Lung (tissue), 11 donors: ENCODE measurements at regions not wholly inside any gene's neighbourhood (a gene's known extent, or its start where the extent isn't known, plus 50 kb on each side); places are given as distances from the start of the nearest gene placed in this dataset.
A peak's percentile ranks its signal among the peaks of the same experiment; 100 is the strongest.
"Not testable (repeated sequence)": the region's sequence is repeated elsewhere in the genome, so short reads cannot be mapped to it uniquely, and the experiment has no call there.

Source experiments
- ATAC-seq: fragments of 200-7000 bp; cut with Tn5 transposase; one replicate; pipeline ENCODE4 v1.9.1; 2020; ENCODE audit warnings: moderate number of reproducible peaks; ENCODE audit not compliant: insufficient read depth, low FRiP score
- DNase-seq, 3 donors: peaks; one replicate each; pipeline ENCODE4 v3.0.0-alpha.2; 2013 to 2017
- H3K27ac ChIP-seq, 2 donors: one replicate each; pipeline ENCODE4 v1.5.1; 2013; ENCODE audit warnings: mild to moderate bottlenecking in 2 of 2, moderate library complexity in 2 of 2, control low read depth in 1 of 2, inconsistent platforms in 1 of 2, low read depth in 1 of 2, low read length in 1 of 2
- H3K27me3 ChIP-seq, 3 donors: one replicate each; pipeline ENCODE4 v1.5.1; 2013; ENCODE audit warnings: low read length in 2 of 3; ENCODE audit not compliant: control insufficient read depth in 3 of 3, insufficient read depth in 3 of 3
- H3K36me3 ChIP-seq, 4 donors: one replicate each; pipeline ENCODE4 v1.5.1; 2013; ENCODE audit warnings: low read length in 4 of 4, mild to moderate bottlenecking in 1 of 4, moderate library complexity in 1 of 4; ENCODE audit not compliant: control insufficient read depth in 4 of 4, insufficient read depth in 4 of 4
- H3K4me1 ChIP-seq, 5 donors: one replicate each; pipeline ENCODE4 v1.5.1; 2013; ENCODE audit warnings: low read length in 5 of 5, mild to moderate bottlenecking in 2 of 5, moderate library complexity in 1 of 5; ENCODE audit not compliant: control insufficient read depth in 5 of 5, insufficient read depth in 5 of 5
- H3K4me3 ChIP-seq: one replicate; pipeline ENCODE4 v1.5.1; 2013; ENCODE audit warnings: mild to moderate bottlenecking, control low read depth, moderate library complexity
- H3K9ac ChIP-seq, 2 donors: one replicate each; pipeline ENCODE4 v1.5.1; 2013; ENCODE audit warnings: low read length in 2 of 2, control low read depth in 1 of 2; ENCODE audit not compliant: insufficient read depth in 1 of 2
- H3K9me3 ChIP-seq, 4 donors: one replicate each; pipeline ENCODE4 v1.5.1; 2013; ENCODE audit warnings: low read length in 3 of 4, mild to moderate bottlenecking in 1 of 4, moderate library complexity in 1 of 4; ENCODE audit not compliant: control insufficient read depth in 4 of 4, insufficient read depth in 3 of 4
- CTCF ChIP-seq: IDR thresholded peaks from 2 replicates; pipeline ENCODE4 v1.5.1; 2012; ENCODE audit warnings: mild to moderate bottlenecking; ENCODE audit errors: control extremely low read depth, extremely low read depth
- WGBS, 2 donors: extraction: QIAGEN DNeasy Blood & Tissue Kit; methylation state at CpG; one replicate each; pipeline ENCODE4 v1.1.7; 2013; 5-methylcytosine and 5-hydroxymethylcytosine counted together
- donor health status: control.
- donor health status: control.
- donor health status: Bipolar disorder and iron deficiency.
- donor health status: healthy.
- donor health status: DM: yes; HTN: yes; CAD: no.

GRCh38 chr16:60137891-60138290 is 1403.8 kb upstream of the GOT2 start:
- Histone ChIP-seq H3K4me1 (no peaks in the 10 kb centered on the region), H3K27me3 (no peaks in the 10 kb centered on the region), H3K36me3 (no peaks in the 10 kb centered on the region), H3K9ac (no peak overlapping the region), H3K9me3 (peaks cover 0 to 8% (median 4%) of the 10 kb centered on the region in 4 donors), H3K27ac (no peak overlapping the region), H3K4me3 (no peak overlapping the region)
- ATAC-seq (no peak), DNase-seq (no peak)
- TF ChIP-seq CTCF = no peak

- TF ChIP-seq CTCF = no peak
- peaks cover 0 to 2% (median 0%) of the 10 kb centered on the region in 4 donors for H3K9me3 ChIP-seq
- H3K27ac ChIP-seq = no peak overlapping the region
- DNase-seq (peak; percentile 19 to 54 (median 51)), ATAC-seq (no peak)
- H3K27me3 ChIP-seq = no peaks in the 10 kb centered on the region
- no peaks in the 10 kb centered on the region for H3K36me3 ChIP-seq
- no peaks in the 10 kb centered on the region for H3K4me1 ChIP-seq
- 53 to 54% methylated on average over 1 of the region's 1 CpG for WGBS, 2 donors
- H3K4me3 ChIP-seq = no peak overlapping the region
- no peak overlapping the region for H3K9ac ChIP-seq
Observed at GRCh38 chr16:60127196-60127595, 1393.1 kb upstream of the GOT2 start.

GRCh38 chr16:60126115-60126514 is 1392.0 kb upstream of the GOT2 start:
- ATAC-seq, H3K27me3 ChIP-seq, H3K4me1 ChIP-seq, H3K27ac ChIP-seq, DNase-seq, H3K36me3 ChIP-seq, H3K4me3 ChIP-seq, H3K9ac ChIP-seq, H3K9me3 ChIP-seq: not testable (repeated sequence)
- 90 to 95% methylated on average over 2 of the region's 2 CpGs for WGBS, 2 donors

GRCh38 chr16:60123392-60124023 is 1389.4 kb upstream of the GOT2 start:
- Histone ChIP-seq H3K4me3 (no peak overlapping the region), H3K27me3 (no peaks in the 10 kb centered on the region), H3K9me3 (no peaks in the 10 kb centered on the region), H3K27ac (no peak overlapping the region), H3K36me3 (no peaks in the 10 kb centered on the region), H3K4me1 (no peaks in the 10 kb centered on the region), H3K9ac (no peak overlapping the region)
- WGBS, 2 donors = 60 to 75% methylated on average over 4 of the region's 4 CpGs
- ATAC-seq (no peak), DNase-seq (no peak)
- no peak for TF ChIP-seq CTCF
